ENCODE measurements at regions not wholly inside any gene's neighbourhood (a gene's known extent, or its start where the extent isn't known, plus 50 kb on each side); places are given as distances from the start of the nearest gene placed in this dataset.

GRCh38 chr3:191139736-191140135, 59.3 kb upstream of the OSTN start:
- Histone ChIP-seq H2AFZ (ENCODE audit: low read depth, low read length) (no peak overlapping the region), H3K9me3 (replicated peaks; ENCODE audit: control insufficient read depth, insufficient read depth, low read length) (no peaks in the 10 kb centered on the region), H3K4me1 (ENCODE audit: control insufficient read depth, extremely low read depth, insufficient read depth, low read length) (peaks cover 25% of the 10 kb centered on the region), H3K4me2 (ENCODE audit: insufficient read depth, low read length) (no peak overlapping the region), H3K36me3 (ENCODE audit: control insufficient read depth in 2 of 2, extremely low read depth in 1 of 2, insufficient read depth in 2 of 2, low read length in 2 of 2) (no peaks in the 10 kb centered on the region), H3K4me3 (replicated peaks in 1 of 3; ENCODE audit: insufficient read depth in 1 of 3, low read depth in 1 of 3, low read length in 3 of 3) (no peak overlapping the region), H3K9ac (replicated peaks; ENCODE audit: extremely low read depth, insufficient read depth, low read length) (no peak overlapping the region), H3K9me1 (replicated peaks; ENCODE audit: control insufficient read depth, extremely low read depth, insufficient read depth, low read length) (no peaks in the 10 kb centered on the region), H3K27ac (ENCODE audit: insufficient read depth, low read depth, low read length) (no peak overlapping the region), H3K79me2 (ENCODE audit: control insufficient read depth, insufficient read depth, low read length) (no peaks in the 10 kb centered on the region), H3K27me3 (ENCODE audit: control insufficient read depth in 2 of 2, insufficient read depth in 2 of 2, low read length in 2 of 2) (no peaks in the 10 kb centered on the region), H4K20me1 (replicated peaks; ENCODE audit: control insufficient read depth, extremely low read depth, insufficient read depth, low read length) (no peaks in the 10 kb centered on the region)
- DNase-seq (ENCODE audit: low read depth, low spot score) = no peak
- POLR2A ChIA-PET = interaction anchor here (0.5 kb wide), 1 partner anchor 9 kb away, joined by 3 read pairs; no protein-coding TSS in a partner anchor
- dilution Hi-C loops (cut with MboI; ENCODE audit: extremely low pct_ligation_motif_present, low sequenced_read_pairs) (no loop called here), intact Hi-C loops (cut with micrococcal nuclease) (loop anchor here (5.0 to 10.0 kb wide), 5 partner anchors 83 to 1303 kb away; no protein-coding TSS in a partner anchor)
- FAIRE-seq = no peak
- TF ChIP-seq POLR2AphosphoS5 (IDR thresholded peaks at IDR 0.05; ENCODE audit: insufficient read depth, low read depth, low read length) = no peak
- TF ChIP-seq GATA2 (IDR thresholded peaks at IDR 0.05; ENCODE audit: insufficient read depth, insufficient read length, low read depth, low read length) = no peak
- no peak for TF ChIP-seq JUN (IDR thresholded peaks at IDR 0.05; ENCODE audit: borderline replicate concordance, insufficient read depth, insufficient read length, low read depth)
- TF ChIP-seq POLR2A (IDR thresholded peaks at IDR 0.05; ENCODE audit: low read depth, low read length) = no peak
- TF ChIP-seq CTCF (IDR thresholded peaks at IDR 0.05; ENCODE audit: extremely low read depth in 1 of 2, insufficient read depth in 1 of 2, low read depth in 1 of 2, low read length in 2 of 2) = no peak
- TF ChIP-seq MAX (IDR thresholded peaks at IDR 0.05; ENCODE audit: insufficient read depth, insufficient read length) = no peak
- TF ChIP-seq MYC (IDR thresholded peaks at IDR 0.05; ENCODE audit: low read depth, low read length) = no peak
- TF ChIP-seq FOS (IDR thresholded peaks at IDR 0.05; ENCODE audit: borderline replicate concordance, insufficient read depth, low read length) = no peak
- TF ChIP-seq EZH2 (IDR thresholded peaks at IDR 0.05; ENCODE audit: borderline replicate concordance, low read depth, low read length, severe bottlenecking) = no peak
- no TSS peak for BruUV-seq (replicated peaks)
- CTCF ChIA-PET = no interaction called here

Data from endothelial cell of umbilical vein (primary cell).